Cerebellar nuclear complex (tissue), 1 donor: ENCODE measurements at regions not wholly inside any gene's neighbourhood (a gene's known extent, or its start where the extent isn't known, plus 50 kb on each side); places are given as distances from the start of the nearest gene placed in this dataset.

Experiments used
- DNase-seq, 2 experiments: peaks; one replicate each; lab custom pipeline; 2025; lab: John Stamatoyannopoulos, UW

DNA sequence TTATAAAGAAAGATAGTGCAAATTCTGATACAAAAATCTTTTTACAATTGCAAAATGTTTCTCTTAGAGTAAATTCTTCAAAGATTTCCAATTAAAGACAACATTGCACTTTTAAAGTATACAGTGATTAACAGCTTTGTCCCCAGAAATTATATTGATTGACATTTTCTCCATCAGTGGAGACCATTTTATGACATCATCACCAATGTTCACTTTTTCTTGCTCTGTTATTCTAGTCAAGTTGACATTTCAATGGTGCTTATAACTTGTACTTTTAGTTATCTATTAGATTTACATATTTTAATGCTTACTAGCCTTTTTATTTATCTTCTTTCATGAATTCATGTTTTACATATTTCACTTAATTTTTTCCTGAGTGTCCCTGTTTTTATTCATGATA, 524.8 kb downstream of the HAO1 start:
- DNase-seq, result no peak

DNA sequence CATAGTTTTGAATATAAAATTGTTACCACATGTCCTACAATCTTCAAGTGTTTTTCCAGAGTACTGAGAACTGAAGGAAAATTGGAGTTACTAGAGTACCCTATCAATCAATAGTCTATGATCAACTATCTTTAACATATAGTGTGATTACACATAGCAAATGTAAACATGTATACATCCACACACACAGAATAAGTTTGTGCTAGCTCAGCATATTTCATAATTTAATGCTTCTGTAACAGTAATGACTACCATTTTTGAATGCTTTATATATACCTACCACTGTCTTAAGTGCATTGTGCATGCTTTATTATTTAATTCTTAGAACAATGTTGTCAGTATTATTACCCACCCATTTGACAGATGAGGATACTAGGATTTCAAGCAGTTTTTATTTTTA, 523.9 kb downstream of the HAO1 start:
- no peak for DNase-seq

DNA sequence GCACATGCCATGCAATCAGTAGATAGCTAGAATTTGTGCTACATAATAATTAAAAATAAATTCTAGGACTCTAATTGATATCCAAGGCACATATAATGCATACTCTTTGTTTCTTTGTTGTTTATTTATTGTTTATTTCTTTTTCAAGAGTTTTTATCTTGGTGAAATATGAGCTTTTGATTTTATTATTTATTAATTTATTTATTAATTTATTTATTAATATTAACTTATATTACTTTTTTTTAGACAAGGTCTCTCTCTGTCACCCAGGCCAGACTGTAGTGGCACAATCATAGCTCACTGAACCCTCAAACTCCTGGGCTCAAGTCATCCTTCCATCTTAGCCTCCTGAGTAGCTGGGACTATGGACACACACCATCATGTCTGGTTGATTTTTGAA, 519.9 kb downstream of the HAO1 start:
- no peak for DNase-seq

DNA sequence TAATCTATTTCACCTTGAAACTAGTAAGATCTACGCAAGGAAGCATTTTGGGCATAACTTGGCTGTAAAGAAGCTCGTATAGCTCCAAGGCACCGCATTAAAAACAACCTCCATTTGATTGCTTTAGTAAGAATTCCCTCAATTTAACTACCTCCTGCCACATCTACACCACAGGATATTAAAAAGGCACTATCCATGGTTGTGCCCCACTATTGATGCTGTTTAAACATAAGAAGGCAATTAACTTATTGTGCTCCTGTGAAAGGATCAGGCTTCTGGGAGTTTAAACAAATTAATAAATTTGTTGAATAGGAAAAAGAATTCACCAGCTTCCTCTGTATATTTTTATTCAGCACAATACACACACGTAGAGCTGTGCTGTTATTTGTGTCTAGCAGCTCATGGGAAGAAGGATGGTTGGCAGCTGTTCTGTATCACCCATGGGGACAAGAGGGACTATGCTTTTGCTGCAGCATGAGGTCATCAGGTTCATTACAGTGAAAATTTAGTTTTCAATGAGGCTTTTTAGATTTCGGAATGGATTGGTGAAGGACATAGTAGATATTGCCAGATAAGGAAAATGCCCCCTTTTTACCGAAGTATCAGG, 513.3 kb downstream of the HAO1 start:
- DNase-seq, result no peak

DNA sequence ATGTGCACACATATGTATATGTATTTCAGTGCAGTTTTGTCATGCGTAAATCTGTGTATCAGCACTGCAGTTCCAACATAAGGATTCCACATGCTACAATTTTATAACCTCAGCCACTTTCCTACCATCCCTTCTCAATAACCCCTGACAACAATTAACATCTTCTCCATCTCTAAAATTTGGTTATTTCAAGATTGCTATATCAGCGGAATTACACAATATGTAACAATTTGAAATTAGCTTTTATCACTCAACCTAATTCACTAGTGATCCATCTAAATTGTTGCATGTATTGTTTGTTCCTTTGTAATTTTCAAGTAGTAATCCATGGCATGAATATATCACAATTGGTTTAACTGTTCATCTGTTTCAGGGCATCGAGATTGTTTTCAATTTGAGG, 511.3 kb downstream of the HAO1 start:
- DNase-seq, result no peak

DNA sequence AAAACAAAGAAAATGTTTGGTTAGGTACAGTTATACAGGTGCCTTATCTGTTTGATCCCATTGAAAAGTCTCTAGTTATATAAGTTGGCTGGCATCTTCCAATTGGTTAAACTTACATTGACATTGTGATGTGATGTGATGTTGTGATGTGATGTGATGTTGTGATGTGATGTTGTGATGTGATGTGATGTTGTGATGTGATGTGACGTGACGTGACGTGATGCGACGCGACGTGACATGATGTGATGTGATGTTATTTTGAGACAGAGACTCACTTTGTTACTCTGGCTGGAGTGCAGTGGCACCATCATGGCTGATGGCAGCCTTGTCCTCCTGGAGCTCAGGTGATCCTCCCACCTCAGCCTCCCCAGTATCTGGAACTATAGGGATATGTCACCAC, 507.6 kb downstream of the HAO1 start:
- DNase-seq, result no peak

DNA sequence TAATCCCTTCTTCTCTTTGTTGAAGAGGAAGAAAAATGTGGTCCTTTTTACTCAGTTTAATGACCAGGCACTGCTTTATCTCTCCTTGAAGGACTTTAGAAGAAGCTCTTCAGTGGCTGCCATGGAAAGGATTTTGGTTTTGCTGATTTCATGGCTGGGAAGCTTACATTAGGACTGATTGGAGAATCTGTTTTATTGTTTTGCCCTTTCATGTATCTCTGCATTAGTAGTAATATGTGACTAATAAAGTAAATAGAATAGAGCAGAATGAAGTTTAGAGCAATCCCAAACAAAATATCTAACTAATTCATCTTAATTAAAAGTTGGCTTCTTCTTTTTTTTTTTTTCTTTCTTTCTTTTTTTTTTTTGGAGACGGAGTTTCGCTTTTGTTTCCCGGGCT, 502.9 kb downstream of the HAO1 start:
- DNase-seq, result no peak

DNA sequence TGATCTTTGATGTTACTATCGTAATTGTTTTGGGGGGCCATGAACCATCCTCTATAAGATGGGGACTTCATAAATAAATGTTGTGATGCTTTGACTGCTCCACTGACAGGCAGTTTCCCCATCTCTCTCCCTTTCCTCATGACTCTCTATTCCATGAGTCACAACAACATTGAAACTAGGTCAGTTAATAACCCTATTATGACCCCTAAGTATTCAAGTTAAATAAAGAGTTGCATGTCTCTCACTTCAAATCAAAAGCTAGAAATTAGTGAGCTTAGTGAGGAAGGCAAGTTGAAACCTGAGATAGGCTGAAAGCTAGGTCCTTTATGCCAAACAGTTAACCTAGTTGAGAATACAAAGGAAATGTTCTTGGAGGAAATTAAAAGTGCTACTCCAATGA, 491.0 kb downstream of the HAO1 start:
- no peak for DNase-seq

DNA sequence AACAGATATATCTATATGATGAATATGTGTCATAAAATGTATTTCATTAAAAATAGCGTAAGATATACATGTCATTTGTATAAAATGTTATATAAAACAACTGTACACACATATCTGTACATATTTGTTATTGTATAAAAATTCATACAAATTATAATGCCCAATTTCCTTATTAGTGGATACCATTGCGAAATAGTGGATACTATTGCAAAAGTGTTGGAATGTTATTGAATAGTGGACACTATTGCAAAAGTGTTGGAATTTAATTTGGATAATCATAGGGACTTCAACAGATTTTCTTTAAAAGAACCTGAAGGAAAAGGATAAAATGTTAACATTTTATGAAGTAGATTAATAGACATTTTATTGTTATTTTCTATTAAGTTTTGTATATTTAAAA, 487.4 kb downstream of the HAO1 start:
- DNase-seq, result no peak

DNA sequence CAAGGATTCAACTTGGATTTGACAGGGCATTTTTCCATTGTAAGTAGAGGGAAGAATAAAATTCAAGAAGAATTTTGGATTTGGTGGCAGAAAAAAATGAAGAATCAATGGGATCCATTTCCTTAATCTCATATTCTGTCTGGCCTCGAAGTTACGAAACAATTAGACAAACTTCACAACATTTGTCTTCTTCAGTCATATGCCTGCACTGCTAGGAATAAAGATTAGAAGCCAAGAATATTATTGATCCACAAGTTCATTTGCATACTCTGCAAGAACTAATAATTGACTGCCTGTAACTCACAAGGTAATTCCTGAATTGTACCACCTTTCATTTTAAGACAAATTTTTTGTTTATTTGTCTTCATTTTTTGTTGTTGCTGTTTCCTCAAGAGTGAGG, 486.2 kb downstream of the HAO1 start:
- no peak for DNase-seq

DNA sequence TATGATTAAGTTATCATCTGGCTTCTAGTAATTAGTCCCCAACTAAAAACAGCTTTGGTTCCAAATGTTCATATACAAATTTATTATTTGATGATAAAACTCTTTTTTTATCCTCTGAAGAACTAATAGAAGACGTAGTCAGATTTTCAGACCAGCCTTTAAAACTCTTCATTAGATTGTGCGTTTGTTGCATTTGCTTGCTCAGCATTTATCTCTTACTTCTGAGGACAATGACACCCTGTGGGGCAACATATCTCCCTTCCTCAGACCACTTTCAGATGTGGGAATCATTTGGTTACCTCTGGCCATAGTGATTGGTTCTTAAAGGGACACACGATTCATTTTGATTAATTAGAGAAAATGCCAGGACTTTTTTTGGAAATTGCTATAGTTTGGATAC, 481.8 kb downstream of the HAO1 start:
- DNase-seq, result no peak

DNA sequence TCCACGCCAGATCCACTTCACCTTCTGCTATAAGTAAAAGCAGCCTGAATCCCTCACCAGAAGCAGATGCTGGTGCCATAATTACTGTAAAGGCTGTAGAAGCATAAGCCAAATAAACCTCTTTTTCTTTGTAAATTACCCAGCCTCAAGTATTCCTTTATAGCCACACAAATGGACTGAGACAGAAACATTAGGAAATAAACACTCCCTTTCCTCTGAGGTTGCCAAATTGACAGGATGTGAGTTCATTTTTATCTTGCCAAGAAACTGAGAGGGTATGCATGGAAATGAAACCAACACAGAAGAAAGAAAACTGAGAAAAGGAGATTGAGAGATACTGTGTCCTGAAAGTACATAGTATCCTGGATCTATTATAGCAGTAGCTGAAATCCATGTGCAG, 481.2 kb downstream of the HAO1 start:
- DNase-seq, result no peak

DNA sequence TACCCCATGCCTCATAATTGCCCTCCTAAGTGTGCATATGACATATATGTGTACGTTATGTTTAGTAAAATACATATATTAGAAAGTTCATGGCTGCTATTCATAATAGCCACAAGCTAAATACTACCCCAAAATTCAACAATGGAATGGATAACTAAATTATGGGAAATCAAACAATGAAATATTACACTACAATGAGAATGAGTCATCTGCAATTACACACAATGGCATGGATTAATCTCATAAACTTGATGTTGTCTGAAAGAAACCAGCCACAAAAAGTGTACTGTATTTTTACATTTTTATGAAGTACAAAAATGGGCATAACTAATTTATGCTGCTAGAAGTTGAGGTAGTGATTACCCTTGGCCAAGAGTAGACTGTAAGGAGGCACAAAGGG, 477.0 kb downstream of the HAO1 start:
- DNase-seq, result no peak

DNA sequence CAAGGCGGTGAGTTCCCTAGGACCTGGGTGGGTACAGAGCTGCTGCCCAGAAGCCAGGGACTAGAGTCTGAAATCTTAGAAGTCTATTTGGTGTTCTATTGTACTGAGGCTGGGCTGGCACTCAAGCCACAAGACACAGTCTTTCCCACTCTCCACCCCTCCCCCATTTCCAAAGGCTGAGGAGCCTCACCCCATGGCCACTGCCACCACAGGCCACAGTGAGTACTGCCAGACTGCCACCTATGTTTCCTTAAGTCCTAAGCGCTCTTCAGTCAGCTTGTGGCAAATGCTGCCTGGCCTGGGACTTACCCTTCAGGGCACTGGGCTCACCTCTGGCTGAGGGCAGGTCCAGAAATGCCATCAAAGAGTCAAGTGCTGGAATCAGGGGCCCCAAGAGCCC, 469.3 kb downstream of the HAO1 start:
- no peak for DNase-seq

DNA sequence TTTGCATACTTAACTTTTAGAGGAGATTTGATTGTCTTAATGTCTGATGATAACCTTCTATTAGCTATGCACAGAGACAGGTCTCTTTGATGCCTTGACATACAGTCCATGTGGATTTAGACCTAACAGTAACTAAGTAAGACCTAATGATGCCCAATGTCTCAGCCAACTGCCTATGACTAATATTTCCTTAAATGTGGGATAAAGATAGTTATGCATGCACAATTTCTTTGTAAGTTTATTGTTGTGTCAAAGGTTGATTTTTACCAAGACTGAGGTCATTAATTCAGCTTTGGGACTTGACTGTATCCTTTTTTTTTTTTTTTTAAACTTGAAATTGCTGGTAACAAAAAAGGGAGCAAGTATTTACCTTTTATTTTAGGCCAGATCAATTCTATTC, 450.0 kb downstream of the HAO1 start:
- DNase-seq, result no peak

DNA sequence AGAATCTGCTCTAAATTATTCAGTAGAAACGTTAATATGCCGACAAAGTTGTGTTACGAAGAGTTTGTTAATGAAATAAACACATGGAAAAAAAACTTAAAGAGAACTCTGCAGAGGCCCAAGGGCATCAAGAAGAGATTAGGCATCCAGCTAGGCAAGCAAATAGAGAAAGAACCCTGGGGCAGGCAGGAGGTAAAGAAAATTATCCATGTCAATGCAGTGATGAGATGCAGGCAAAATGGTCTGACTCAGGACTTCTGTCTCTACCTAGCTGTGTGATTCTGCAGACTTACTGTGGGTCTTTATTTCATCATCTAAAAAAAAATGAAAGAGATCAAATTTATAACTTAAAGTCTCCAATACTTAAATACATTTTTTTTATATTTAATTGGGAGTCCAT, 448.0 kb downstream of the HAO1 start:
- no peak for DNase-seq

DNA sequence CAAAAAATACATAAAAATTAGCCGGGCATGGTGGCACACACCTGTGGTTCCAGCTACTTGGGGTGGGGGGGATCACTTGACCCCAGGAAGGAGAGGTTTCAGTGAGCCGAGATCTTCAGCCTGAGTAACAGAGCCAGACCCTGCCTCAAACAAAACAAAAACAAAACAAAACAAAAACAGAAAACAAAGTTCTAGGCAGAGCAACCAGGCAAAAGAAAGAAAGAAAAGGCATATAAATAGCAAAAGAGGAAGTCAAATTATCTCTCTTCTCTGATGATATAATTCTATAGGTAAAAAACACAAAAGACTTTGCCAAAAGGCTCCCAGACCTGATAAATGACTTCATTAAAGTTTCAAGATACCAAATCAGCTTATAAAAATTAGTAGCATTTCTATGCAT, 446.9 kb downstream of the HAO1 start:
- DNase-seq, result no peak

DNA sequence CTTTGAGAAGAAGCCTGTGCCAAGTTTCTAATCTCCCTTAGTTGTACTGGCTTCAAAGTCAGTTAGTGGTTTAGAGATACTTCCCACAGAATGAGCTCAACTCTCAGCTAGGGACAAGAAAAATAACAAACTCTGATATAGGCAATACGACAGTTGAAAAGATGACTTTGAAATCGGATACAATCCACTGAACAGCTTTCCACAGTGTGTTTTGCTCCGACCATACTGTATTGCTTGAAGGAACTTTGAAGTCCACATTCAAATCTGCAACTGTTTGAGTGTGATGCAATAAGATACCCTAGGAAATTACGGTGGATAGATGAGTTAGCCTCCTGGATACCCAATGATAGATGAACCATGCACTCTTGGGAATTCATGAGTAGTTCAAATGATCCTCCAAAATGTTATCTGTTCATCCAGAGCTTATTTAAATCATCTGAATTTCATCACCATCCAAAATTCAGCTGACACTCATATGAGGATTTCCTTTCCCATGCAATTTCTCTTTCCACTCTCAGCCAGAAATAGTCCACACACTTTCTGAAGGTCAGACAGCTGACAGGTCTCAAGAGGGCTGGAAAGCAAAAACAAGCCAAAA, 443.8 kb downstream of the HAO1 start:
- no peak for DNase-seq

DNA sequence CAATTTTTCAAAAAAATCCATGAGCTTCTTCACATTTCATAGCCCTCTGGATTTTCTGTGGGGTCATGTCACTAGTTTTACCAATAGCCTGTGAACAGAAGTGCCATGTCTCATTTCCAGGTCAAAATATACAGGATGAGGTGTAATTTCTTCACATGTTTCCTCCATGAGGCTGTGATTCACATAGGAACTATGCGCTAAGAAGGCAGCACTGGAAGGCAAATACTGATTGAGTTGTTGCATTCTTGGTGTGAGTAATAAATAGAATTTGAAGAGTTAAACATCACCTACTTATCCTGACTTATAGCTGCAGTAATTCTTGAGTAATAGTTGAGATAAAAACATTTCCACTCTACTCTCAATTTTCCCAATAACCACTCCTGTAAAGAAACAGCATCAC, 442.3 kb downstream of the HAO1 start:
- no peak for DNase-seq

DNA sequence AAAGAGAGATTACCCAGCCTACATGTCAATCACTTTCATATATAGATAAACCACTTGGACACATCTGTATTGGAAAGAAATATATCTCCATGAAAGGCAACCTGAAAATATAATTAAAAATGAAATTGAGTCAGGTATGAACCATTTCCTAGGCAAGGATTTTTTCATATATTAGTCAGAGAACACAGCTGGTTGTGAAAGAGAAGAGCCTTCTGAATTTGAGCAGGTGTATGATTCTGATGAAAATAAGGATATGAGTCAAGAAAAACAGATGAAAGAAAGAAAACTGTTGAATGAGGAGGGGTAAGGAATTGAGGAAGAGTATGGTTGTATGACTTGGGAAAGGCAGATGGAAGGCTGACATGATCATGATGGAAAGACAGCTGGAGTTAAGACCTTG, 441.1 kb downstream of the HAO1 start:
- DNase-seq, result no peak

DNA sequence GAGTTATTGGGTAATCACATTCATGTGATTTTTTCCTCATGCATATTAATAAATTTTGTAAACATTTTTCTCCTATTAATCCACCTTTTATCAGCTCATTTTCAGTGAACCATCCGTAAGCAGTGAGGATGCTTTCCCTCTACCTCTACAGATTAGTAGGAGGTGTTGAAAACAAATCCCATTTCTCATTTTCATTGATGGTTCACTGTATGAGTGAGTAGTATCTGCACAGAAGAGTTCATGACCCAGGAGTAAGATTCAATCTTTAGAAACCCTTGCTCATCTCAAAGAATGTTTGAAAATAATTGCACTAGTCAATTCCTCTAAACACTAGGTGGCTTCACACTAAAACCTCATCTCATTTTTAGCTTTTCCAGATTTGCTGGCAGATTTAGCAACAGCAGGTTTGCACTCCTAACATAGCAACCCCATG, 440.0 kb downstream of the HAO1 start:
- no peak for DNase-seq

DNA sequence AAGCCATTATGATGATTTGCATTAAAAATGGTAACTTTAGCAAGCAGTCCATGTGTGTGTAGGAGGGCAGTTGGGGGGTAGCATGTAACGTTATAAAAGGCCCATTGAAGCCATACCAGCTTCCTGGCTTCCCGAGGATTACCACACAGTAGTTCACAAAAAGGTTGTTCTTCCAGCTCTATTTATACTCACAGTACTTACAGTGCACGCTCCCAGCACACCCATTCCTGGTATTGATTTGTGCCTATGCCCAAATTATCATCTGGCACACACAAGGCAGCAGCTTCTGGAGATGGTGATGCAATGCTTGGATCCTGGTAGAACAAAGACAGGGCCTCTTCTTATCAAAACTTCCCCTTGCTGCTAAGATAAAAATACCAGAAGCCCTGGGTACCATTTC, 436.8 kb downstream of the HAO1 start:
- no peak for DNase-seq

DNA sequence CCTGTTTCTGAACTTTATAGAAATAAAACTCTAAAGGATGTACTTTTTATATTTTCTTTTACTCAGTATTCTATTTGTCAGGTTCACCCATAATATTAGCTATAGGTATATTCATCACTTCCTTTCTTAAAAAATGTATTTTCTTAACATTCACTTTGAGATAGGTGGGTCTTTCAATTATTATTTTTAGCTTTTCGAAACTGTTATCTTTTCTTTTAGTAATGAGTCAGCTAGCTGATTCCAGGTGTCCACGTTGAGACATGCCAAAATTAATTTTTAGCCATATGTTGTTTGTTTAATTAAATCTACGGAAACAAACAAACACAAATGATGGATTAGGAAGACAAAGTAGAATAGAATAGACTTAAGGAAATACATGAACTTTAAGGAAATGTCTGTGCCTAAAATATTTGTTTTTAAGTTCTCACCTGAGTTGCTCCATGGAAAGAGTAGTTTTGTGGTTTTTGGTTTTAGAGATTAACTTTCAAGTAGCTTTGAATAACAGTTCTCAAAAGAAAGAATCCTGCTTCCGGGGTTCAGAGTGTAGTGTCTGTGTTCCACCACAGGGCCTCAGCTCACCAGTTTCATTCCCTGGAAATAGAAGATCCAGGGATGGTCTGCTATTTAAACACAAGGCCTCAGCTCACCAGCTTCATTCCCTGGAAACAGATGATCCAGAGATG, 435.0 kb downstream of the HAO1 start:
- DNase-seq, result no peak

DNA sequence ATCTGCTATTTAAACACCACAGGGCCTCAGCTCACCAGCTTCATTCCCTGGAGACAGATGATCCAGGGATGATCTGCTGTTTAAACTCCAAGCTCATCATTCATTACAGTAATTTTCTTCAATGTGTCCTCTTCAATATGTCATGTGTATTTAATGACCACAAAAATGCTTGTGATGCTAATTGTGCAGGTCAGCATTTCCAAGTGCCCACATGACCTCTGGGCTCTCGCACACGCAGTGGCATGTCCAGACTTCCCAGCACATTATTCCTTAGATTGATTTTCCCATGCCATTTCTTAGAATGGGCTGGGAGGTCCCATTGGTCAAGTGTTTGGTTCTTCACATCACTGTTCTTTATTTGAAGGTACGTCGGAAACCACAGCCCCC, 434.4 kb downstream of the HAO1 start:
- DNase-seq, result no peak
